ENCODE measurements at regions not wholly inside any gene's neighbourhood (a gene's known extent, or its start where the extent isn't known, plus 50 kb on each side); places are given as distances from the start of the nearest gene placed in this dataset.

GRCh38 chr10:47190802-47191450 is 109.1 kb upstream of the GDF10 start:
- Histone ChIP-seq H3K4me1 (ENCODE audit: insufficient read depth) (no peaks in the 10 kb centered on the region), H3K4me3 (no peak overlapping the region), H4K20me1 (ENCODE audit: insufficient read depth, poor library complexity, severe bottlenecking) (no peaks in the 10 kb centered on the region), H3K79me2 (no peaks in the 10 kb centered on the region), H3K27me3 (no peaks in the 10 kb centered on the region), H3K4me2 (no peak overlapping the region), H3K27ac (no peak overlapping the region), H2AFZ (no peak overlapping the region), H3K9me3 (ENCODE audit: low read depth) (no peaks in the 10 kb centered on the region), H3K9me2 (replicated peaks; ENCODE audit: insufficient read depth) (no peaks in the 10 kb centered on the region), H3K36me3 (replicated peaks; ENCODE audit: insufficient read depth, low read depth) (no peaks in the 10 kb centered on the region)
- no peak for DNase-seq (ENCODE audit: low spot score)
- TF ChIP-seq EZH2 (IDR thresholded peaks at IDR 0.05; ENCODE audit: borderline replicate concordance) = no peak
- TF ChIP-seq CTCF (IDR thresholded peaks at IDR 0.05; ENCODE audit: poor library complexity) = no peak
- TF ChIP-seq EZH2phosphoT487 (IDR thresholded peaks at IDR 0.05; ENCODE audit: low read depth, severe bottlenecking, unreplicated experiment) = no peak
- WGBS (ENCODE audit: low lambda C conversion rate, missing lambda C conversion rate) = 91% methylated on average over 5 of the region's 5 CpGs

DNA sequence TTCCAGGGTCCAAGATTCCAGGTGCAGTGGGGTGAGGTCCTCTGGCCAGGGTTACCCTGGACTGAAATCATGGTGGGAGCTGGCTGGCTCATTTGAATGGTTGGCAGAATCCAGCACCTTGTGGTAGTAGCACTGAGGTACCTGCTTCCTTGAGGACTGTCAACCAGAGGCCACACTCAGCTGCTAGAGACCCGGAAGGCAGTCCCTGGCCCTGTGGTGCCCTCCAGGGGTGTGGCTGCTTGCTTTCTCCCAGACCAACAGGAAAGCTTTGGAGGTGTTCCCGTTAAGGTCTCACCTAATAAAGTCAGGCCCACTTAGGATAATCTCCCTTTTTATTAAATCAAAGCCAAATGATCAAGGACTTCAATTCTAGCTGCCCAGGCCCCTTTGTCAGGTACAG is 107.7 kb upstream of the GDF10 start:
- 58% methylated on average over 2 of the region's 2 CpGs for WGBS (ENCODE audit: low lambda C conversion rate, missing lambda C conversion rate)
- Histone ChIP-seq H3K4me2 (no peak overlapping the region), H3K9me3 (ENCODE audit: low read depth) (no peaks in the 10 kb centered on the region), H3K4me3 (no peak overlapping the region), H3K79me2 (no peaks in the 10 kb centered on the region), H3K27ac (no peak overlapping the region), H3K36me3 (replicated peaks; ENCODE audit: insufficient read depth, low read depth) (no peaks in the 10 kb centered on the region), H4K20me1 (ENCODE audit: insufficient read depth, poor library complexity, severe bottlenecking) (no peaks in the 10 kb centered on the region), H3K27me3 (no peaks in the 10 kb centered on the region), H3K4me1 (ENCODE audit: insufficient read depth) (no peaks in the 10 kb centered on the region), H2AFZ (no peak overlapping the region), H3K9me2 (replicated peaks; ENCODE audit: insufficient read depth) (no peaks in the 10 kb centered on the region)
- TF ChIP-seq EZH2 (IDR thresholded peaks at IDR 0.05; ENCODE audit: borderline replicate concordance) (no peak), EZH2phosphoT487 (IDR thresholded peaks at IDR 0.05; ENCODE audit: low read depth, severe bottlenecking, unreplicated experiment) (no peak), CTCF (IDR thresholded peaks at IDR 0.05; ENCODE audit: poor library complexity) (no peak)
- DNase-seq (ENCODE audit: low spot score) = no peak

DNA sequence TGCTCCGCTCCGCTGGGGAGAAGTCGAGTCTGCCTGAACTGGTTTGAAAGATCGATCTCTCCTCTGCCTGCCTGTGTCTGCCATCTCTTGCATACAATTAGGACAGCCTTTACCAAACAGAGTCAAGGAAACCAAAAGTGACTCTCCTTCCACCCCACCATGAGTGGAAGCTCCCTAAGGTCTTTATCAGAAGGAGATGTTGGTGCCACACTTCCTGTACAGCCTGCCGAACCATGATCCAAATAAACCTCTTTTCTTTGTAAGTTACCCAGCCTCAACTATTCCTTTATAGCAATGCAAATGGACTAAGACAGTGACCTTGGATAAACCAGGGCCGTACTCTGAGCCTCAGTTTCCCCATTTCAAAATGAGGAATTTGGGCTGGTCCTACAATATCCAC is 106.3 kb upstream of the GDF10 start:
- H3K4me3 ChIP-seq = no peak overlapping the region
- TF ChIP-seq EZH2 (IDR thresholded peaks at IDR 0.05; ENCODE audit: borderline replicate concordance) (no peak), EZH2phosphoT487 (IDR thresholded peaks at IDR 0.05; ENCODE audit: low read depth, severe bottlenecking, unreplicated experiment) (no peak), CTCF (IDR thresholded peaks at IDR 0.05; ENCODE audit: poor library complexity) (no peak)
- H3K27ac ChIP-seq = no peak overlapping the region
- H3K79me2 ChIP-seq = no peaks in the 10 kb centered on the region
- WGBS (ENCODE audit: low lambda C conversion rate, missing lambda C conversion rate) = 89% methylated on average over 6 of the region's 6 CpGs
- H3K4me1 ChIP-seq (ENCODE audit: insufficient read depth) = no peaks in the 10 kb centered on the region
- no peak for DNase-seq (ENCODE audit: low spot score)
- no peaks in the 10 kb centered on the region for H3K9me2 ChIP-seq (replicated peaks; ENCODE audit: insufficient read depth)
- no peaks in the 10 kb centered on the region for H3K9me3 ChIP-seq (ENCODE audit: low read depth)
- H3K36me3 ChIP-seq (replicated peaks; ENCODE audit: insufficient read depth, low read depth) = no peaks in the 10 kb centered on the region
- H3K4me2 ChIP-seq = no peak overlapping the region
- H2AFZ ChIP-seq = no peak overlapping the region
- no peaks in the 10 kb centered on the region for H3K27me3 ChIP-seq
- H4K20me1 ChIP-seq (ENCODE audit: insufficient read depth, poor library complexity, severe bottlenecking) = no peaks in the 10 kb centered on the region

All from hepatocyte (in vitro differentiated cells).